ENCODE measurements at regions not wholly inside any gene's neighbourhood (a gene's known extent, or its start where the extent isn't known, plus 50 kb on each side); places are given as distances from the start of the nearest gene placed in this dataset.

- H3K4me1 ChIP-seq (ENCODE audit: low read length): no peaks in the 10 kb centered on the region
- H3K9ac ChIP-seq (ENCODE audit: low read length): no peak overlapping the region
- H3K36me3 ChIP-seq (replicated peaks; ENCODE audit: low read depth, low read length): no peaks in the 10 kb centered on the region
- no peaks in the 10 kb centered on the region for H3K9me3 ChIP-seq (ENCODE audit: insufficient read depth, low read length)
- TF ChIP-seq, protein P1, sequence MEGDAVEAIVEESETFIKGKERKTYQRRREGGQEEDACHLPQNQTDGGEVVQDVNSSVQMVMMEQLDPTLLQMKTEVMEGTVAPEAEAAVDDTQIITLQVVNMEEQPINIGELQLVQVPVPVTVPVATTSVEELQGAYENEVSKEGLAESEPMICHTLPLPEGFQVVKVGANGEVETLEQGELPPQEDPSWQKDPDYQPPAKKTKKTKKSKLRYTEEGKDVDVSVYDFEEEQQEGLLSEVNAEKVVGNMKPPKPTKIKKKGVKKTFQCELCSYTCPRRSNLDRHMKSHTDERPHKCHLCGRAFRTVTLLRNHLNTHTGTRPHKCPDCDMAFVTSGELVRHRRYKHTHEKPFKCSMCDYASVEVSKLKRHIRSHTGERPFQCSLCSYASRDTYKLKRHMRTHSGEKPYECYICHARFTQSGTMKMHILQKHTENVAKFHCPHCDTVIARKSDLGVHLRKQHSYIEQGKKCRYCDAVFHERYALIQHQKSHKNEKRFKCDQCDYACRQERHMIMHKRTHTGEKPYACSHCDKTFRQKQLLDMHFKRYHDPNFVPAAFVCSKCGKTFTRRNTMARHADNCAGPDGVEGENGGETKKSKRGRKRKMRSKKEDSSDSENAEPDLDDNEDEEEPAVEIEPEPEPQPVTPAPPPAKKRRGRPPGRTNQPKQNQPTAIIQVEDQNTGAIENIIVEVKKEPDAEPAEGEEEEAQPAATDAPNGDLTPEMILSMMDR (IDR thresholded peaks at IDR 0.05; ENCODE audit: low read depth, low read length): no peak
- no peak for TF ChIP-seq EZH2phosphoT487 (IDR thresholded peaks at IDR 0.05; ENCODE audit: low read depth)
- H3K79me2 ChIP-seq (ENCODE audit: low read length): no peaks in the 10 kb centered on the region
- H2AFZ ChIP-seq (ENCODE audit: low read depth, low read length): no peak overlapping the region
- H3K27ac ChIP-seq (ENCODE audit: low read length): no peak overlapping the region
- no peak overlapping the region for H3K4me3 ChIP-seq (ENCODE audit: low read length)
- H3K27me3 ChIP-seq (ENCODE audit: low read depth, low read length): peaks cover 20% of the 10 kb centered on the region
- H3K4me2 ChIP-seq (ENCODE audit: low read length): no peak overlapping the region
- H4K20me1 ChIP-seq (ENCODE audit: insufficient read depth, low read length): no peaks in the 10 kb centered on the region
Observed at GRCh38 chr9:93814077-93814956, 140.8 kb downstream of the BARX1 start.

GRCh38 chr9:93813221-93814076 is 141.7 kb downstream of the BARX1 start:
- peaks cover 20% of the 10 kb centered on the region for H3K27me3 ChIP-seq (ENCODE audit: low read depth, low read length)

GRCh38 chr9:93812410-93812668 is 142.8 kb downstream of the BARX1 start:
- Histone ChIP-seq H3K27me3 (ENCODE audit: low read depth, low read length) (peaks cover 15% of the 10 kb centered on the region), H3K9ac (ENCODE audit: low read length) (no peak overlapping the region), H4K20me1 (ENCODE audit: insufficient read depth, low read length) (no peaks in the 10 kb centered on the region), H3K4me2 (ENCODE audit: low read length) (no peak overlapping the region), H3K79me2 (ENCODE audit: low read length) (no peaks in the 10 kb centered on the region), H3K4me1 (ENCODE audit: low read length) (no peaks in the 10 kb centered on the region), H2AFZ (ENCODE audit: low read depth, low read length) (no peak overlapping the region), H3K9me3 (ENCODE audit: insufficient read depth, low read length) (no peaks in the 10 kb centered on the region), H3K27ac (ENCODE audit: low read length) (no peak overlapping the region), H3K36me3 (replicated peaks; ENCODE audit: low read depth, low read length) (no peaks in the 10 kb centered on the region), H3K4me3 (ENCODE audit: low read length) (no peak overlapping the region)
- TF ChIP-seq, protein P1 (IDR thresholded peaks at IDR 0.05; ENCODE audit: low read depth, low read length): no peak
- no peak for TF ChIP-seq EZH2phosphoT487 (IDR thresholded peaks at IDR 0.05; ENCODE audit: low read depth)

More at GRCh38 chr9:93813221-93814076, 141.7 kb downstream of the BARX1 start:
- TF ChIP-seq, protein P1 (IDR thresholded peaks at IDR 0.05; ENCODE audit: low read depth, low read length): no peak
- no peak for TF ChIP-seq EZH2phosphoT487 (IDR thresholded peaks at IDR 0.05; ENCODE audit: low read depth)
- Histone ChIP-seq H4K20me1 (ENCODE audit: insufficient read depth, low read length) (no peaks in the 10 kb centered on the region), H3K9ac (ENCODE audit: low read length) (no peak overlapping the region), H3K4me1 (ENCODE audit: low read length) (no peaks in the 10 kb centered on the region), H3K27ac (ENCODE audit: low read length) (no peak overlapping the region), H3K79me2 (ENCODE audit: low read length) (no peaks in the 10 kb centered on the region), H2AFZ (ENCODE audit: low read depth, low read length) (no peak overlapping the region), H3K36me3 (replicated peaks; ENCODE audit: low read depth, low read length) (no peaks in the 10 kb centered on the region), H3K4me2 (ENCODE audit: low read length) (no peak overlapping the region), H3K4me3 (ENCODE audit: low read length) (no peak overlapping the region), H3K9me3 (ENCODE audit: insufficient read depth, low read length) (no peaks in the 10 kb centered on the region)
